ENCODE measurements at regions not wholly inside any gene's neighbourhood (a gene's known extent, or its start where the extent isn't known, plus 50 kb on each side); places are given as distances from the start of the nearest gene placed in this dataset.
"Not testable (repeated sequence)": the region's sequence is repeated elsewhere in the genome, so short reads cannot be mapped to it uniquely, and the experiment has no call there.

DNA sequence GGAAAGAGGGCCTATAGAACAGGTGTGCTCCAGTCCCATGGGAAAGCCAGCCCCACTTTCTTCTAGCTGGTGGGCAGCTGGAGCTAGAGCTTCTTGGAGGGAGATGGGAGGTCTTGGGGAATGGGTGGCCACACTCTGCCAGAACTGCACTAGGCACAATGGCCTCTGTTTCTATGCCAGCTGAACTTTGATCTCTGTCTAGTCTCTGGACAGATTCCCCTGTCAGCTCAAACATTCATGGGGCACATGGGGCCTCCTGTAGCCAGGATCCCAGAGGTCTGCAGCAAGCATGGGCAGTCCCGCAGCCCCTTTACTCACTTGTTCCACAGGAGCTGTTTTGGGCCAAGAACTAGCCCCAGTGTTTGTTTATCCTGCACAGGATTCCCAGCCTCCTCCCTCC, 591.3 kb upstream of the HS3ST5 start:
- intact Hi-C loops (cut with DNase I): no loop called here
- DNase-seq (no peak), ATAC-seq (no peak)

DNA sequence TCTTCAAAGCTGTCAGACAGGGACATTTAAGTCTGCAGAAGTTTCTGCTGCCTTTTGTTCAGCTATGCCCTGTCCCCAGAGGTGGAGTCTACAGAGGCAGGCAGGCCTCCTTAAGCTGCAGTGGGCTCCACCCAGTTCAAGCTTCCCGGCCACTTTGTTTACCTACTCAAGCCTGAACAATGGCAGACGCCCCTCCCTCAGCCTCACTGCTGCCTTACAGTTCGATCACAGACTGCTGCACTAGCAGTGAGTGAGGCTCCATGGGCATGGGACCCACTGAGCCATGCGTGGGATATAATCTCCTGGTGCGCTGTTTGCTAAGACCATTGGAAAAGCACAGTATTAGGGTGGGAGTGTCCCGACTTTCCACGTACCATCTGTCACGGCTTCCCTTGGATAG, 585.9 kb upstream of the HS3ST5 start:
- DNase-seq; intact Hi-C loops (cut with DNase I); ATAC-seq: not testable (repeated sequence)

DNA sequence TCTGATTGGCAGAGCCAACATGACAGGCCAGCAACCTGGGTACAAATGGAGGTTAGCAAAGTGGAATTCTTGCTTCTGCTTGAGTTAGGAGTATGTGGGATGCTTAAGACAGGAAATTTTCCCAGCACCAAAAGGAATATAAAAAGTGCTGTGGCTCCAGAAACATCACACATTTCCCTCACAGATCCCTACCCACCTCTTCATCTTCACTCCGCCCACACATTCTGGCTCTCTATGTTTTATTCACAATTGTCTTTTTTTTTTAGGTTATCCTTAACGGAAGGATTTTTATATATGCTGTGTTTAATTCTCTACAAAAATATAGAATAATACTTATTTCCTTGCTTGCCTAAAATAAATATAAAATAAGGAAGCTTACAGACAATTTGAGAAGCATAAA, 563.3 kb upstream of the HS3ST5 start:
- no peak for DNase-seq
- ATAC-seq: no peak
- intact Hi-C loops (cut with DNase I): no loop called here

DNA sequence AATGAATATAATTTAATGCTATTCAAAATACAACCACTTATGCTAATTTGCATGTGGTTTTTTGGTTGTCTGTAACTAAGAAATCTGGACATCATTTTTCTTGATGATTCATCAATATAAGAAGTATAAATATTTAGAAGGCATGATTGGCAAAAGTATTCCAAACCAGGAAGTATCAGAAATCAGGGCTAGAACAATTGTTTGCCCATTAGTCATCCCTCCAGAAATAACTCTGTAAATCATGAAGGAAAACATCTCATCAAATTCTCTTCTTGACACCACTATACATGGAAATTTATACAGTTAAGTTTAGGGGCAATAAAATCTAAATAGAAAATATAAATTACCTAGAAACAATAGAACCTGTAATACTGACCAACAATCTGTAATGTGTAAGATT, 554.7 kb upstream of the HS3ST5 start:
- DNase-seq (no peak), ATAC-seq (no peak)
- intact Hi-C loops (cut with DNase I): no loop called here

DNA sequence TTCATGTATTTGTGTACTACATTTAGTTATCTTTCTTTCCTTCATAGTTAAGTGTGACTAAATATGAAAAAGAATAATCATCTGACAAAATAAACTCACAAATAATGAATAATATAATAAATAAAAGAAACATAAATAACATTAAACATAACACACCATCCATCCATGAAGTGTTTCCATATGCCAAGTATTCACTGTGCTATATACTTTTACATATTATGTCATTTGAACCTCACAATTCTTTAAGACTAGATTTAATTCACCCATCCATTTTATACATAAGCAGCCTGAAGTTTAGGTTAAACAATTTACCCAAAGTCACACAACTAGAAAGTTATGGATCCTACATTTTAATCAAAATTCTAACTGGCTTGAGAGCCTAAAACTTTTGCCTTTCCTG, 549.4 kb upstream of the HS3ST5 start:
- intact Hi-C loops (cut with DNase I): no loop called here
- DNase-seq (no peak), ATAC-seq (no peak)

DNA sequence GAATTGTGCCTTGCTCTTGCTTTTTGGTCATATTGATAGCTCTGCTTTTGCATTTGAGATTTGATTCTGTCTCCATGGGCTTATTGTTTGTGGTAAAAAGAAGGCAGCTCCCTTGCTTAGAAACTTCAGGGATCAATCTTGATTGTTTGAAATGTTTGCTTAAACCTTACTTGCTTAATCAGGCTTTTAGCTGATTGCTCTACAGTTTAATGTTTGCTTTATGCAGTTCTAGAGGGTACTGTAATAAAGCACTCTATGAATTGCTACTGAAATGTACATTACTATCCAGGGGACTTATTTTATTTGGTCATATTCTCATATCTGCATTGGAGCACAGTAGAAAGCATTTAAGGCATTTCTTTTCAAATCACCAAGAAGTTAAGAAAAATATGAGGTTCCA, 545.4 kb upstream of the HS3ST5 start:
- DNase-seq: no peak
- no peak for ATAC-seq
- intact Hi-C loops (cut with DNase I): no loop called here

DNA sequence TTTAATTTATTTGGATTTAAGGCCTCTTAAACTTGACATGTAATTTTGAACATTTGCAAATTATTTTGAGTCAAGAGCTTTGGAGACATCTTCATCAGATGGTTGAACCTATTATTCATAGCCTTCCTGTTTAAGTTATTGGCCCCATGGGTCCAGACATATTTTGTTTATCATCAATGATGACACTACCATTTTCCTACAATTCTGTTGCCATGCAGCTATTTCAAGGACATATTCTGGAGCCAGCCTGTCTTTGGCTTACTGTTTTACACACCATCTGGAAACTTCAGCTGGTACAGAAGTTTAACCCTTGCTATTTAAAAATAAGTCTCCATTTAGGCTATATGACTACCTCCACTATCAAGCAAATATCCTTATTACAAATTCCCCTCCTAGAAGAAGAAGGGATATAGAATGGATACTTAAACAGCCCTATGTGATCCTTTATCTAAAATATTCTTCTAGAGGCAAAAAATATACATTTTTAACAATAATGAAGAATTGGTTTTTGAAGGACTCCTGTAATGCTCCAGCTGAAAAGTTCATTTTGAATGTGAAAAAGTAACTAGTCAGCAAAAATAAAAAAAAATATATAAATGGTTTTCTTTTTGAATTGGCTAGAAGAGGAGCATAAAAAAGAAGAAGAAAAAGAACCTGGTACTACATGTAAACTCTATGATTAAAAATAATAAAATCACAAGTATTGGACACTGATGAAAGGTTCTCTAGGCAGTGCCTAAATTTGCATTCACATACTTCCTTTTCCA, 544.0 kb upstream of the HS3ST5 start:
- no peak for ATAC-seq
- no peak for DNase-seq
- intact Hi-C loops (cut with DNase I): no loop called here

DNA sequence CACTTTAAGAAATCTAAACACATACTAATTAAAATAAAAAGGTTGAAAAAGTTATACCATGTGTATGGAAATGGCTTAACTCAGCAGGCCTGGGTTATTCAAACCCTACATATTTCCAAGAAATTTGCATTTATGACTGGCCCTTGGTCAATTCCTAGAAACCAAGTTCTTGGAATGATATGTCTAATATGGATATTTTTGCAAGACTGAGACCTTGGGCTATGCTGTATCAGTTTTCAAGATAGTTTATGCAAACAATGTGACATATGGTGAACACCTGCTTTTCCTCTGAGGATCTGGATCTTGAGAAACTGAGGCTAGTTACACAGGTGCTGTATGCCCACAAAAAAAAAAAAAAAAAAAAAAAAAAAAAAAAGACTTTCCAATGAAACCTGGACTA, 536.9 kb upstream of the HS3ST5 start:
- ATAC-seq: no peak
- no peak for DNase-seq
- intact Hi-C loops (cut with DNase I): no loop called here

DNA sequence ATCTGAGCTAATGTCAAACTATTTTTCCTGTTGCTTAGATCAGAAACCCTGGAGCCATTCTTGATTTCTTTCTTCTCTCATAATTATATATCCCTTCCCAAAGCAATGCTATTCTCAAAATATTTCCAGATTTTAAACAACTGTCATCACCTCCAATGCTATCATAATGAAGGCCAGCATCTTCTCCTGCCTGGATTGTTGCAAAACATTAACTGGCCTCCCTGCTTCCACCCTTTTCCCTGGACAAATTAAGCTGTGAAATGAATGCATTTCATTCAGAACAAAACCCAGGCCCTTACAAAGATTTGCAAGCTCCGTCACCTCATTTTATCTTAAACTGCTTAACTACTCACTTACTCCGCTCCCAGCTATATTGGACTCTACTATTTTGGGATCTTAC, 535.3 kb upstream of the HS3ST5 start:
- DNase-seq (no peak), ATAC-seq (no peak)
- intact Hi-C loops (cut with DNase I): no loop called here

DNA sequence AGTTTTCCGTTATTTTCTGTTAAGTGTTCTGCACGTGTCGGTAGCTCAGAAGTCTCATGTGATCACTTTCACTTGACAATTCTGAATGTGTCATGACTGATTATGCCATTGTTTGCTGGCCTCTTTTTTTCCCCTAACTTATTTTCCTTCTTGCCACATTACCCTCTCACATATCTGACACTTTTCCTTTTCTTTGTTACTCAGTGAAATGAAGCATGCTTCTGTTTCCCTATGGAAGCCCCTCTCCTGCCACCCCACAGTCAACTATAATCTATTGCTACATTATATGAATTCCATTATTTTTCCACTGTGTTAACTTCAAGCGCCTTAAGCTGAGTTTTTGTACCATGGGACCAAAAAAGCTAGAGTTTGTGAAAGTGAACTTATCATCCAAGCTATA, 531.6 kb upstream of the HS3ST5 start:
- ATAC-seq: no peak
- intact Hi-C loops (cut with DNase I): no loop called here

DNA sequence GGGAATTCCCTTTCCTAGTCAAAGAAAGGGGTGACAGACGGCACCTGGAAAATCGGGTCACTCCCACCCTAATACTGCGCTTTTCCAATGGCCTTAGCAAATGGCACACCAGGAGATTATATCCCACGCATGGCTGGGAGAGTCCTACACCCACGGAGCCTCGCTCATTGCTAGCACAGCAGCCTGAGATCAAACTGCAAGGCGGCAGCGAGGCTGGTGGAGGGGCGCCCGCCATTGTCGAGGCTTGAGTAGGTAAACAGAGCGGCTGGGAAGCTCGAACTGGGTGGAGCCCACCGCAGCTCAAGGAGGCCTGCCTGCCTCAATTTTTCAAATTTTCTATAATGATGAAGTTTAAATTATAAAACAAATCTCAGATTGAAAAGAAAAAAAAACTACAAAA, 522.7 kb upstream of the HS3ST5 start:
- intact Hi-C loops (cut with DNase I); DNase-seq: not testable (repeated sequence)

More for the DNA sequence above, 531.6 kb upstream of the HS3ST5 start:
- DNase-seq: no peak

DNA sequence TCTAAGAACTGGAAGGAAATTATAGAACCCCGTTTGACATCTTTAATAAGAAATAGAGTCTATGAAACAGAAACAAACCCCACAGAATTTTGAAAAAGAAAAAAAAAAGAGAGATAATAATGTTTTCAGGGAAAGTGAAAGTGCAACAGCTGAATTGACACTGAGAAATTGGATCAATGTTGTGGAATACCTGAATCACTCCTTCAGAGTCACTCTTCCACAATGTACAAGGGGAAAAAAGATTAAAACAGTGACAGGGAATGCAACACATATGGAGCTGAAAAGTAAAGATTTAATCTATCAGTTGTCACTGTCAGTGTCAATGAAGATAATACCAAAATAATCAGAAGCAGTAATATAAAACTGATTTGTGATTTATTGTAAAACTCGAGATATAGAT, 520.8 kb upstream of the HS3ST5 start:
- ATAC-seq: no peak
- DNase-seq: no peak
- intact Hi-C loops (cut with DNase I): no loop called here

More for the DNA sequence above, 522.7 kb upstream of the HS3ST5 start:
- not testable (repeated sequence) for ATAC-seq

DNA sequence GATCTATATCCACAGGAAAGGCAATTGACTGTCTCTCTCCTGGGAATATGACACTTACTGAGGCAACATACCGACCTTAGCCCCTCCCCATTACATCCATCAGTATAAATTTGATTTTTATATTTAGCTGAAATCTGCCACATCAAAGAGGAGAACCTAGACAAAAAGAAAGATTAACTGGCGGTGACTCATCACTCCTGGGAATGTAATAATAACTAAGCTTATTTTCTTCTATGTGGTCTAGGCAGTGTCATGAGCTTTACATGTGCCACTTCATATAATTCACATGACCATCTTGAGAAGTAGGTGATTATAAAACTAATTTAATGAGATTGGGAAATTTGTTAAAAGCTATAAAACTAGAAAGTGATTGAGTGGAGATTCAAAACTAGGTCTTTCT, 520.0 kb upstream of the HS3ST5 start:
- no peak for ATAC-seq
- no peak for DNase-seq
- intact Hi-C loops (cut with DNase I): no loop called here

DNA sequence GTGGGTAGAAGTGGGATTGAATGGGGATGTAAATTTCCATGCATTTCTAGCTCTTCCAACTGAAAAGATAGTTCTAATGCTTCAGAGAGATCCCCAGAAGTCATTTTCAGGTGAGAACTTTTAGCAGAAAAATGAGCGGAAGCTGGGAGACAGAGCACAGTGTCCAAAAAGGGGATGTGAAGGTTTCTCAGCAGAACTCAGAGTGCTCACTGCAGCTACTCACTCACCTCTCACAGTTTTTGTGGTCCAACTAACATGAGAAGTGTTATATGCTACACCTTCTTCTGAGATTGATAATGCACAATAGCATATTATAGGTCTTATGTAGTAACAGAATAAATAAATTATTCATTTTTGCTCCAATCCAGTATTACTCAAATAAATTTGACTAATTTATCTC, 519.2 kb upstream of the HS3ST5 start:
- DNase-seq: no peak
- intact Hi-C loops (cut with DNase I): no loop called here
- ATAC-seq: no peak

DNA sequence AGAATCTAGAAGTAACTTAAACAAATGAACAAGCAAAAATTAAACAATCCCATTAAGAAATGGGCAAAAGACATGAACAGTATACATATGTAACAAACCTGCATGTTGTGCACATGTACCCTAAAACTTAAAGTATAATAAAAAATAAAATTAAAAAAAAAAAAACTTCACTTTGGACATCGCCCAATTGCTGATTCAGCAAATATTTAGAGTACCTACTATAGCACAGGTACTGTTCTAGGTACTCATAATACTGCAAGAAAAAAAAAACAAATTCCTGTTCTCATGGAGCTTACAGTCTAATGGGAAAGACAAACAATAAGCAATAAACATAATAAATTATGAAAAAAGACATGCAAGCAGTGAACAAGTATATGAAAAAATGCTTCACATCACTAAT, 501.5 kb upstream of the HS3ST5 start:
- intact Hi-C loops (cut with DNase I): no loop called here
- ATAC-seq: no peak

DNA sequence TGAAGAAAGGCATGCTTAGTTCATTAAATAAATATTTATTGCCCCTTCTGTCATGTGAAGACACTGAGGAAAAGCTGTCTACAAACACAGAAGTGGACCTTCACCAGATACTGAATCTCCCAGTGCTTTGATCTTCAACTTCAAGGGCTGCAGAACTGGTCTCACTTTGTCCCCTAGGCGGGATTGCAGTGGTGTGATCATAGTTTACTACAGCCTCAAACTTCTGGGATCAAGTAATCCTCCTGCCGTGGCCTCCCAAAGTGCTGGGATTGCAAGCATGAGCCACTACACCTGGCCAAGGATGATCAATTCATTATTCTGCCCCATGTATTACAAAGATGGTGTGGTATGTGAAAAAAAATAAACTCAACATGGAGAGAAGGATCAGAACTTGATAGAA, 496.2 kb upstream of the HS3ST5 start:
- DNase-seq (no peak), ATAC-seq (no peak)
- intact Hi-C loops (cut with DNase I): no loop called here

More for the DNA sequence above, 501.5 kb upstream of the HS3ST5 start:
- DNase-seq: no peak

DNA sequence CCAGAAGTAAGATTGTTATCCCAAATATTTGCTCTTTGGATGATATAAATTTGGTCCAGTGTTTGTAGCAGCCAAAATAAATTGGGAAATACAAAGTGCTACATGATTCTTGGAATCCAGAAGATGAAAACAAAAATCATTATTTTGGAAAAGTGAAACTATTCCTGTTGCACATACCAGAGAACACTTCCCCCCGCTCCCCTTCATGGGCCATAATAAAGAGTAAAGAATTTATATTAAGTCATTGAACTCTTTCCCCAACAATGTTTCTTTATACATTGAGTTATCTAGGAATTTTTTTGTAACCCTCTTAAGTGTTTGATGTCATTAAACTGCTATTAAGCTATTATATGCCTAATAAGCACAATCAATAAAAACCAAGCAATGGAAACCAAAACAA, 490.4 kb upstream of the HS3ST5 start:
- intact Hi-C loops (cut with DNase I): no loop called here
- ATAC-seq (no peak), DNase-seq (no peak)

DNA sequence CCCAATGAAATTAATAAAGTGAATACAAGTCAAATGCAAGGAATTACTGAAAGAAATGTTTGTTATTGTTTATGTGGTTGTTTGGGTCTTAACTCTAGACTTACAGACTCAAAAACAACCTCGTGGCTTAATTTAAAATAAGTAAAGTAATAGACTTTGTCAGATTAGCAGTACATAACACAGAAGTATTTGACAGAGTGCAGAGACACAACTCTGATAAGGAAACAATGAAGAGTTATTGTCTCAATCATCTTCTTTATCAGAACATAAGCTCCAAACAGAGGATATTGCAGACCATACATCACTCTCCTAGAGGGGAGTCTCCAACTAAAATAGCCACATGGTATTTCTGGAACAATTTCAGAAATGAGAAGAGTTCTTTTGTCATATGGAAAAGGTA, 487.7 kb upstream of the HS3ST5 start:
- no peak for ATAC-seq
- intact Hi-C loops (cut with DNase I): no loop called here
- DNase-seq: no peak

DNA sequence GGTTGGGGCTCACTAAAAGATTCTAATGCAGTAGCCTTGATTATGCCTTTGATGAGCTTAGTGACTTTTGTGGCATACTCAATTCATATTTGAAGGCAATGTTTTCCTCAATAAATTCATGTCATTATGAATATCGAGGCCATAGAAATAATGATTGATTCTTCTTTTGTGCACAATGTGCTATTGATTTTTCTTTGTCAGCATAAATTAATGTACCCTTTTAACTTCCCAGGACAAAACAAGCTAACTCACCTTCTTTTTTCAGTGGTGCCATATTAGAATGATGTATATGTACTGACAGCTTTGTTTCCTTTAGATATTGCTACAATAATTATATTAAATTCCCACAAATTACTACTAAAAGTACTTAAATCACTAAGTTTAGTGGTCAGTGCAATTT, 484.3 kb upstream of the HS3ST5 start:
- intact Hi-C loops (cut with DNase I): no loop called here
- DNase-seq (no peak), ATAC-seq (no peak)

DNA sequence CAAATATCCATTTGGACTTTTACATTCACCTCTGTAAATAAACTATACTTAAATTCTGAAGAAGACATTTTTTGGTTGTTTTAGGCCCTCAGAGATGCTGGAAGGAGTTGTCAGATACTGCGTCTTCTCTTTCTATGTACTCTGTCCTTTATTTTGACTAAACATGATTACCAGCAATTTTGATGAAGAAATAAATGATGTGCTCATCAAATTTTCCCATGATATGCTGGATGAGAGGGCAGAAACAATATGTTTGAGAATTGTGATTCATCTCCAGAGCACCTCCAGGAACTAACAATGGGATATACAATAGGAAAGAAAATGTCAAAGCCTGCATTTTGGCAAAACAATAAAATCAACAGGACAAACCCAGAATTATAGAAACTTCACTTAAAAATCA, 481.6 kb upstream of the HS3ST5 start:
- no peak for ATAC-seq
- intact Hi-C loops (cut with DNase I): no loop called here
- no peak for DNase-seq

DNA sequence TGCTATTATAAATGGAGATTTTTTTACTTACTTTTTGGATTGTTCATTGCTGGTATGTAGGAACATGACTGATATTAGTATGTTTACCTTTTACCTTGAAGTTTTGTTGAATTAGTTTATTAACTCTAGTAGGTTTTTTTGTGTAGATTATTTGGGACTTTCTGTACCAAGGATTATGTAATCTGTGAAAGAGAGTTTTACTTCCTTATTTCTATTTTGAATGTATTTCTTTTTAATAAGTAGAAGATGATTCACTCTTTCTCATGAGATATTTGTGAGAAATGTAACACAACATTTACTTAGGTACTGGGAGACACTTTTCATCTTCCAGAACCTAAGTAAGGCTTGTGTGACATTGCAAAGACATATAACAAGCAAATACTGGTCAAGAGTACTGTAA, 473.9 kb upstream of the HS3ST5 start:
- ATAC-seq: no peak
- intact Hi-C loops (cut with DNase I): no loop called here
- DNase-seq: no peak

DNA sequence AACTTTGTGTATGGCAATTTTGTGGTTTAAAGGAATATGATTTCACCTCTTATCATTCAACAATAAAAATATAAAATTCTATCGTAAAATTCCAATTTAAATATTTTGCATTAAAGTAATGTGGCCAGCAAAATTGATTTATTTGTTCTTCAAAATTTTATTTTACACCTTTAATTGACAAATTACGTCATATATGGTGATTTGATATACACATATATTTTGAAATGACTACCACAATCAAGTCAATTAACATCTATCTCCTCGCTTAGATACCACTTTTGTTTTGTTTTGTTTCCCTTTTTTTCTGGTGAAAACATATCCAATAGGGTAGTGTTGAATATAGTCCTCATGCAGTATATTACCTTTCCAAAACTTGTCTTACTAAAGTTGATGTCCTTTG, 467.6 kb upstream of the HS3ST5 start:
- DNase-seq: no peak
- no peak for ATAC-seq
- intact Hi-C loops (cut with DNase I): no loop called here

Measured in left cardiac atrium (tissue), 4 donors.